T-helper 2 cell treated with Interferon-gamma antibody and Interleukin-4, amounts not matched to agents 100 ng/mL and 5 ng/mL, for 36 hours (primary cell): ENCODE measurements at regions not wholly inside any gene's neighbourhood (a gene's known extent, or its start where the extent isn't known, plus 50 kb on each side); places are given as distances from the start of the nearest gene placed in this dataset.
"Not testable (repeated sequence)": the region's sequence is repeated elsewhere in the genome, so short reads cannot be mapped to it uniquely, and the experiment has no call there.

ENCODE experiments used
- intact Hi-C: fragments of 100-400 bp; cut with micrococcal nuclease; formaldehyde crosslinking; loops from one replicate; pipeline ENCODE4 v1.15.1; 2023

DNA sequence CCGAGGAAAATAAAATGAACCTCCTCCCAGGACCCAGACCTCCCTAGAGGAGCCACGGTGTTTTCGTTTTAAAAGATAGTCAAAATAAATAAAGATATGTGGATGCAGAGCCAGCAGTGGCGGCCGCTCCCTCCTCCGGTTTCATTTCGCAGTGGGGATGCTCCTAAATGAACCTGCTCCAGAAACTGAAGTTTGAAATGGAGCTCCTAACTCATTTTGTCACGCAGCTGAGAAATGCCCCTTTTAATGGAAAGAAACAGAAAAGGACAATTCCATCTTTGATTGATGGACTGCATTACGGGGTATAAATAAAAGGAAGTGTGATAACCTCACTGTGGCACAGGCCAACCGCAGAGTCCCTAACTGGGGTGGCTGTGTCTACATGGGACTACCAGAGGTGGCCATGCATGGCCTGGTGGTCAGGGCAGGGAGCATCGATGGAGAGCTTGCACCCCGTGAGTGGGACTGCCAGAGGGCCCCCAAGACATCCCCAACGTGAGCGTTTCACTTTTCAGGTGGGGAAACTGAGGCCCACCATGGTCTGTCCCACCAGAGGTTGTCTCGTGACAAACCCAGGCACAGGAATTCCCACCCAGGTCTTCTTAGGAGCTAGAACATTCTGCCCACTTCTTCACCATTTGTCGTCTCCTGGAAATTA is 426.6 kb downstream of the BRD1 start:
- intact Hi-C loops = no loop called here

DNA sequence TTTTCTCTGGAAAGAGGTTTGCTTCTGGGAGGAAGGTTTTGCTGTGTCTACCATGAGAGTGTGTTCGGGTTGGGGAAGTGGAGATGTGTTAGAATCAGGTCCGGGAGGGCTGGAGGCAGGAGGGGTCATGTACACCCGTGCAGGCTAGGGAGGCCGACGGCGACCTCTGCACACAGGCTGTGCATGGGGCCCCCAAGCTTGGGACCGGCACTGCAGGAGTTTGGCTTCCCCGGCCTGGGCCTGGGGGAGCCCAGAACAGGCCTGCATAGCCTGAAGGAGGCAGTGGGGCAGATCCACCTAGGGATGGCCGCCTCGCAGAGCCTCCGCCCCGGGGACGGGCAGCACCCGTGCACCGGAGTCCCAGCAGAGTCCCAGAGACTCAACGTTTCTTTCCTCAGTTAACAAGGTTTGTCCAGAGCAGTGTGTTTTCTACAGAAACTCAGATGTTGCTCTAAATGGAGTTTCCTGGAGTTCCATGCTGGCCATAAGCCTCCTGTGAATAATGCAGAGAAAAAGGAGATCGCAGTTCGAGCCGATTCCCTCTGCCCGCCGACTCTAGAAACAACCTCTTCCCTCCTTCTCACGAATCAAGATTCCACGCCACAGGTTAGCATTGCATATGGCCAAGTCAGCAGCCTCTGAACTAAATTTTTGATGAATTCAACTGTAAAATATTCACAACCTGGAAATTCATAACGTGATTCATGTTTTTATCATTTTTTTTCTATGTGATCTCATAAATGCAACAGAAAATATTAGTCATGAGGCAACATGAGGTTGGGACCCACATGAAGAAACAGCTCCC is 427.3 kb downstream of the BRD1 start:
- intact Hi-C loops = no loop called here

DNA sequence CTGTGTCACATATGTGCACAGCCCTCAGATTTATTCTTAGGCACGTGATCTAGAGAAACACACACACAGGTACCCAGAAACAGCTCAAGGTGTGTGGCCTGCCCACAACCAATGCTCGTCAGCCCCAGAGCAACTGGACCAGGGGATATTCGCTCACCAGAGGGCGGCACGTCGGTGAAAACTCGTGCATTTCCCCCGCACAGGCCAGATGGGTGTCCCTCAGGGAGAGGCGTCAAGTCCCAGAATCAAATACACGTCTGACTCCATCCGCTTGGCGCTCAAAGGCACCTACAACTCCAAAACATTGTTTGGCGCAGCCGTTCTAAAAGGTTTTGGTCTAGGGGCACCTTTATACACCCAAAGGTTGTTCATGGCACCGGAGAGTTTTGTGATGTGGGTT is 429.0 kb downstream of the BRD1 start:
- intact Hi-C loops = no loop called here

DNA sequence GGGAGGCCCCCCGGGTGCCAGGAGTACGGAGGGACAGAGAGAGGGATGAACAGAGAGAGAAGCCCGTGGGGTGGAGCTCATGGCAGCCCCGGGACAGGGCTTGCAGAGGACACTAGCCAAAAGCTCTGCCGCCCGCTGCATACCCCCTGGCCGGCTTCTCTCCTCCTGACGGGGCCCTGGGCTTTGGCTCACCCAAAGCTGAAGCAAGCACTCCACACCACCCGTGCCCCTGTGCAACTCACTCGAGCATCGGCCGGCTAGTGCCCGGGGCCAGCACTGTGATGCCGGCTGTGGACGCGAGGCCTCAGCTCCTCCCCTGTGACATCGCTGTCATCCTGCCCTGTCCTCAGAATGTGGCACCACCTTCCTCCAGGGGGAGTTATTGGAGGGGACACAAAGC is 429.6 kb downstream of the BRD1 start:
- intact Hi-C loops = no loop called here

DNA sequence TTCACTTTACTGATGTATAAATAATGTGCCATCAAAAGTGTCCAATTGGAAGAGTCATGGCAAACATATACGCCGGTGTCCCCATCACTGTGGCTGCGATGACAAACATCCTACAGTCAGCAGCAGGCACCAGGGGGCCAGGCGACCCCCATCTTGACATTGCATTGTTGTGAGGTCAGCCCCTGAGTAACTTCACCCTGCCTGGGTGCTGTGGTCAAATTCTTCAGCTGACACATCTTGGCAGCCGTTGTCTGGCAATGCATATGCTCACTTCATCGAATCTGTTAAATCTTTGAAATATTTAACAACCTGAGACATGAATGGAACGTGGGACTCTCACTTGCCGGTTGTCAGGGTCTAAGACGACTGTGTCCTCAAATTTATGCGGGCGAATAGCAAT is 430.9 kb downstream of the BRD1 start:
- intact Hi-C loops = no loop called here

DNA sequence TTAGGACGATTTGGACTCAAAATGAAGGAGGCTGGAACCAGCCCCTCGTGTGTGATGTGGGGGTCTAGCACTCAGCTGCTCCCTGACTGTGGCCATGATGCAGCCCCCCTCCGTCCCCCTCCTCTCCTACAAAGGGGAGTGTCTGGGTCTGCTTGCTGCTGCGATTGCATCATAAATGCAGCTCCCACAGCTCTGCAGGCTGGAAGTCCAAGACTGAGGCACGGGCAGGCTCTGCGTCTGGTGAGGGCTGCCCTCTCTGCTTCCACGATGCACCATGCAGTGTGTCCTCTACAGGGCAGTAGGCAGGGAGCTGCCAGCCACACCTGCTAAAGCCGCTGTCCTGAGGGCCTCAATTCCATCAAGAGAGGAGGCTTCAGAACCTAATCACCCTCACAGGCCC is 432.1 kb downstream of the BRD1 start:
- intact Hi-C loops = no loop called here

DNA sequence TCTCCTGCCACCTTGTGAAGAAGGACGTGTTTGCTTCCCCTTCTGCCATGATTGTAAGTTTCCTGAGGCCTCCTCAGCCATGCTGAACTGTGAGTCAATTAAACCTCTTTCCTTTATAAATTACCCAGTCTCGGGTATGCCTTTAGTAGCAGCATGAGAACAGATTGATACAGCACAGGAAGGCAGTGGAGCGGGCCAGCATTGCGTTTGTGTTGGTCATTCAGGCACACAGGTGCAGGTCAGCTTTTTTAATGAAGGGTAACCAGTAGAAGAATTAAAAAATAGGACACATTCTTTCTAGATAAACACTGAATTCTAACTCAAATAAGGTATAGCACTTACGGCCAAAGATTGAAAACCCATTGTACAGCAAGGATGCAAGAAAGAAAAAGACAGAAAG is 432.6 kb downstream of the BRD1 start:
- intact Hi-C loops = not testable (repeated sequence)

DNA sequence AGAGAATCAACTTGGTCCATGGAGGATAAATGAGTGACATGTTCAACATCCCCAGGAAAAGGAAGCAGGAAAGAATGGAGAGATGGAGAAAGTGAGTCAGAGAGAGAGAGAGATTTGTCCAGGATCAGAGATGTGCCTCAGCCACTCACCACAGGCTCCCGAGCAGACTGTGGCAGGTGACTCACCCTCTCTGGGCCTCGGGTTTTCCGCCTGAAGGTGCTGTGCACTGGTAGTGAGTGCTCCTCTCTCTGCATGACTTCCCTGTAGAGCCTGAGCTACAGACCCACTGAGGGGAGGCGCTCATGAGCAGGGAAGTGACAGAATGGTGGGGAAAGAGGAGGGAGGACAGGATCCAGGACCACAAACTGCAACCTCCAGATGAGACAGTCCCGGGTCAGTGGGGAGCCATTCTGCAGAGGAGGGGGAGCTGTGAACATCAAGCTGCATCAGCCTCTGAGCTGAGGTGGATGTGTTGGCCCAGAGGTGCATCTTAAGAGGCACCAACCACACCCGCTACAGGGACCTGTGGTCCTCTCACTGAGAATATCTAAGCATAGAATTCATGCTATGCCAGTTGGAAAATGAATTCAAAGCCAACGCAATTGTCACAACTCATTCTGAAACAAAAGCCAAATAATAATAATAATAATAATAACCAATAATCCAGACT is 433.4 kb downstream of the BRD1 start:
- intact Hi-C loops = no loop called here

DNA sequence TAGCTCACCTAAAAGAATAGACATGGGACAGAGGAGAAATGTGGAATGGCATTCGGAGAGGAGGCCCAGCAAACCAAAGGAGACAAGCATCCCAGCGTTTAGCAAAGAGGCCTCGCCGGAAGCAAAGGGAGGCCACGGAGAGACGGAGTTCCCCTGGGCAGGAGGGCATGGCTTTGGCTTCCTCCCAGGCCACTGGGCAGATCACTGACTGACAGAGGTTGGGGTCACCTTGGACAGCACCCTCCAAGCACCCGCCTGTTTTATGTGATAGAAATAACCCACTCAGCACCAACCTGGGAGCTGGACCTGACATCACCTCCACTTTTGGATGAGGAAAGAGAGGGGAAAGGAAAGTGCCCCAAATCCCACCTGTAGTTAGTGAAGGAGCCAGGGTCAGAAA is 434.1 kb downstream of the BRD1 start:
- intact Hi-C loops = no loop called here

DNA sequence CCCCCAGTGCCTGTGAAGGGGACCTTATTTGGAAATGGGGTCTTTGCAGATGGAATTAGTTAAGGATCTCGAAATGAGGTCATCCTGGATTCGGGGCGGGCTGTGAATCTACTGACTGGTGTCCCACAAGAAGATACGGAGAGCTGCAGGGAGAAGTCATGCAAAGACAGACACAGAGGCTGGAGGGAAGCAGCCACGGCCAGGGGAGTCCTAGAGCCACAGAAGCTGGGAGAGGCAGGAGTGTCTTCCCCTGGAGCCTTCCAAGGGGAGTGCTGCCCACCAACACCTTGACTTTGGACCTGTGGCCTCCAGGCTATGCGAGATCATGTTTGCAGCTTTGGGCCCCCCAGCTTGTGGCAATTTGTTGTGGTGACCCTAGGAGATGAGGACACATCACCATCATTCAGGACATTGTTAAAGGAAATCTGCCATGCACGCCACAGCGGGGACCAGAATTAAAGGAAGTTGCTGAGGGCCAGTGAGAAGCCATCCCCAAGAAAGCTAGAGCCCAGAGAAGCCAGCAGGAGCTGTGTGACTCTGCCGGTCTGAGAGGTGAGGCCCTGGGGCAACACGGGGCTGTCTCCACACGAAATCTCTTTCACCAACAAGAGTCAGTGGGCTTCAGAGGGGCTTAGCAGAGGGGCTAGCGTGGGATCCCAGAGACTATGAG is 434.7 kb downstream of the BRD1 start:
- intact Hi-C loops = no loop called here

DNA sequence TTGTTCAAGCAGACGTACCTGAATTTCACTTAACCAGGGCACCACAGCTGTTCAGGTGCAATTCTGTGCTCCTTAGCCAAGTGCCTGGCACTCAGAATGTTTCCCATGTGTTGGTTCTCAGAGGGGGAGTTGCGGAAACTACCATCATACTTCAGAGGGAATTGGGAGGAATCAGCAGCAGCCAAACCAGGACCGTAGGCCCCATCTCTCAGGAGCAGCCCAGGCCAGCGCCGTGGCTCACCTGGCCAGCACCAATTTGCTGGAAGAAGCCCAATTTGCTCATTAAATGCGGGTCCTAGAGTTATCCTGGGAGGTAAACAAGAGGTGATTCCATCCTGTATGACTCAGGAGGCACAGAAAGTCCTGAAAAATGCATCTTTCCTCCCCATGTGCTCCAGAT is 435.4 kb downstream of the BRD1 start:
- intact Hi-C loops = no loop called here

DNA sequence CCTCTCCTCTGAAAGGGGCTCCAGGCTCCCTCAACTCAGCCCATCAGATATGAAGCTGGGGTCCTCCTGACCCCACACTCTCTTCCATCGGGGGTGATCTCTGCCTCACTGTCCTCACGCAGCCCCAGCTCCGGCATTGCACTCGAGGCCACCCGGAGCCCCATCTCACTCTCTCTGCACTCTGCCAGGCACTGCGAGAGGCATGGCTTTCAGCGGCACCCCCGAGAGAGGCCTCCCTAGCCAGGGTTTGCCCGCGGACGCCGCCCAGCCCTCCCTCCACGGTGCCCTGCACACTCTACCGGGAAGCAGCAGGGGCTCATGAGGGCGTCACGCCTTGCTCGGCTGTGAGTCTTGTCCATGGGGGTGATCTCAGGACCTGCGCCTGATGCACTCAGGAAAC is 436.2 kb downstream of the BRD1 start:
- intact Hi-C loops = no loop called here

DNA sequence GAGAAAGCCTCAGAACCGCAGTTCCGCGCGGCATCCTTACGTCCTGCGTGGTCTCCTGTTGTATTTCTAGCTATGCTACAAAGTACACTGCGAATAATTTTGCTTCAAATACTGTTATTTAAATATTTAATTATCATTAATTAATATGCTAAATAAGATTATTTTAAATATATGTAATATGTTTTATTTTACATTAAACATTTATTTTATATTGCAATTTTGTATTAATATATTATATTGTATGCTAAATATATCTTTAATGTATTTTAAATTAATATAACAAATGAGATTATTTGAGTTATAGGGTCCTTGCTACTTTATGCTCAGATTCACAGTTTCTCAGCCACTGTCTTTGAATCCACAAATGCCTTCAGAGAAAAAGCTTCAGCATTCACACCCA is 436.7 kb downstream of the BRD1 start:
- intact Hi-C loops = no loop called here

DNA sequence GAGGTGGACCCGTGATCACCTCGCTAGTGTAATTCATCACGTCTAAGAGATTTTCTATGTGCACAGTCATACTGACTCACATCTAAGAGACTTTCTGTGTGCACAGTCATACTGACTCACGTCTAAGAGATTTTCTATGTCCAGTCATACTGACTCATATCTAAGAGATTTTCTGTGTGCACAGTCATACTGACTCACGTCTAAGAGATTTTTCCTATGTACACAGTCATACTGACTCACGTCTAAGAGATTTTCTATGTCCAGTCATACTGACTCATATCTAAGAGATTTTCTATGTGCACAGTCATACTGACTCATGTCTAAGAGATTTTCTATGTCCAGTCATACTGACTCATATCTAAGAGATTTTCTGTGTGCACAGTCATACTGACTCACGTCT is 443.8 kb downstream of the BRD1 start:
- intact Hi-C loops = not testable (repeated sequence)

DNA sequence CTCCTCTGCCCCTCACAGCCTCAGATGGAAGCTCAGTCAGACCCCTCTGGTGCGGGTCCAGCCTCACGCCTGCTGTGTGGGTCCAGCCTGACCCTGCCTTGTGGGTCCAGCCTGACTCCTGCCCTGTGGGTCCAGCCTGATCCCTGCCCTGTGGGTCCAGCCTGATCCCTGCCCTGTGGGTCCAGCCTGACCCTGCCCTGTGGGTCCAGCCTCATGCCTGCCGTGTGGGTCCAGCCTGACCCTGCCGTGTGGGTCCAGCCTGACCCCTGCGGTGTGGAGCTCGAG is 445.3 kb downstream of the BRD1 start:
- intact Hi-C loops = no loop called here

DNA sequence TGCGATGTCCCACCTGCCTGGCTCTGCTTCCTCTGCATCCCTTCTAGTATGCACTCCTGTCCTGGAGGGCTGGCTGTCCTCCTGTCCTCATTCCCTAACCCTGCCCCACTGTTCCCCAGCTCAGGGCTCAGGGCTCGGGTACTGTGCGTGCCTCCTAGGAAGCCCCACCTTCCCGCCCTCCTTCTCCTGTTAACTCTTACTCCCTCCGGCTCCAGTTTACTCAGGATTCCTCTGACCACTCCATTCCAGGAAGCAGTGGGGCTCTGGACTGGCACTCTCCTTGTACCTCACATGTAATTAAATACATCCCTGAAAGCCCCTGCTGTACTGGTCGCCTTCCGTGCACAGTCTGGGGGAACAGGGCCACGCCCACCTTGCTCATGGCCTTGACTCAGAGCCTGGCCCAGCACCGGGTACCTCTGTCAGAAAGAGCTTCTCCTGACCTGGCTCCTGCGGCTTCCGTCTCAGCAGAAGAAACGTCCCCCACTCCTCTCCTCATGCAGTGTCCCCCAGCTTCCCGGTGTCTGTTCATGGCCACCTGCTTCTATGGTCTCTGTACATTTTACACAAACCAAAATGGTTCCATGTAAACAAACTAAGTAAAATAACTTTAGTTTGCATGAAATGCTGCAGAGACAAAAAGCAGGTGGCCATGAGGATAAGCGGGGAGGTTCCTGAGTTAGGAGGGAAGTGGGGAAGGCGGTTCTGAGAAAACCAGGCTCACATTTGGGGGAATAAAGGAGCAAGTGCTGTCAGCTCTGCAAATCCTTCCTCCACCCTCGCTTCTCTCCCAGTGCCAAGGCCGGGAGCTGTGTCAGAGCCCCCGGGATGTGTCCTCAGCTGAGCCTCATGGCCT is 445.9 kb downstream of the BRD1 start:
- intact Hi-C loops = no loop called here

DNA sequence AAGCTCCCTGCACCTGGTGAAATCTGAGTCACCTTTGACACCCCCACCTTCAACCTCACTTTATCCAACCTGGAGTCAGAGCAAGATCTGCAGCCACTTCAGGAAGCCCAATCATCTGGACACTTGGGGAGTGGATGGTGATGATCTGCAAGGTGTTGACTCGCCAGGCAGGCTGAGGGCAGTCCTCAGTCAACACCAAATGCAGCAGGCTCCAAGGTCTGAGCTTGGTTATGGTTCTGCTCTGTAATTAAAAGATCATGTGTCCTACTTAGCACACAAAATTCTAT is 446.9 kb downstream of the BRD1 start:
- intact Hi-C loops = no loop called here

DNA sequence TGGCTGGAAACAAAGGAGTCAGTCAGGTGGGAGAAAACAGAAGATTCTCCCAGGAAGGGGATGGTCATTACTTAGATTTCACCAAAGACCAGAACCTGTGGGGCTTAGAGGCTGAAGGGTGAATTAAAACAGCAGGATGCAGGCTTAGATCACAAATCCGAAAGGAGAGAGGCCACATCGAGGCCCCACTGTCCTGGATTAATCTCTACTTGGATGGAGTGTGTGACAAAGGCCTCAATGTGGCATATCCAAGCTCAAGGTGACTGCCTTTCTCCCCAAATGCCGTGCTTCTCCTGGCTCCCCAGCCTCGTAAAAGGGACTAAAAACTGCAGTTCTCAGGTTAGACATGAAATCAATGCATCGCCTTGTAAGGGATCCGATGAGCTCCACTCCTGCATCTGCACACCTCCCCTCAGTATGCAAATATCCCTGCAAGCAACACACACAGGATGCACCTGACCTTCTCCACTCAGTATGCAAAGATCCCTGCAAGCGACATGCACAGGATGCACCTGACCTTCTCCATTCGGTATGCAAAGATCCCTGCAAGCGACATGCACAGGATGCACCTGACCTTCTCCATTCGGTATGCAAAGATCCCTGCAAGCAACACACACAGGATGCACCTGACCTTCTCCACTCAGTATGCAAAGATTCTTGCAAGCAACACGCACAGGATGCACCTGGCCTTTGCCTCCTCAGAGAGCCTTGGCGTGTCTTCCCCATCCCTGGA is 447.4 kb downstream of the BRD1 start:
- intact Hi-C loops = no loop called here

DNA sequence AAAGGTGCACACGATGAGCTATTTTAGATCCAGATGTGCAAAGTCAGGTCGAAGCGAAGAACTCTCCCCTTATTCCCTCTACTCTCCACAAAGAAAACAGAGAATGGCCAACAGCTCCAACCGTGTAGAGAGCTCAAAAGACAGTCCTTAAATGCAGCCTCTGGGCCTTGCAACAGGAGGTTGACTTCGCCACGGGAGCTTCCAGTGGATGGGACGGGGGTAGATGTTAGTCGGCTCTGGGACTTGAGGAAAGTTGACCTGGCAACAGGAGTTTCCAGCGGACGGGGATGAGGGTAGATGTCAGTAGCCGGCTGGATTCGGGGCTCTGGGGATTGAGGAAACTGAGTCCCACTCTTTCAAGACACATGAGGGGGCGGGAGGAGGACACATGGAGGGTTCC is 450.4 kb downstream of the BRD1 start:
- intact Hi-C loops = no loop called here

DNA sequence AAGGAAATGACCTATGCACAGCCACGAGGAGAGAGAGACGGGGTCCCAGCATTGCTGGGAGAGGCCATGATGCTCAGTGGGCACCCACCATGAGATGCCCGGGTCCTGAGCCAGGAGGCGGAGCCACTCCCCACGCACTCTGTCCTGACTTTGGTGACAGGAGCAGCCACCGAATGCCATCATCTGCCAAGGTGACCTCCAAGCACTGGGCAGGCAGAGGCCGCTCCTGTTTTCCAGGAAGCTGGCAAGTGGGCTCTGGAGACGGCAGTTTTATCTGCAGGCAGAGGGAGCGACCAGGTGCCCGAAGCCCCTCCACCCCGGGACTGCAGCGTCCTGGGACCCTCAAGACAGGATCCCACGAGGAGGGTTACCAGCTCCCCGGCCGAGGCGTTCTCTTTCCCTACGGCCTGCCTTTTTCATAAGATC is 453.9 kb downstream of the BRD1 start:
- intact Hi-C loops = no loop called here

DNA sequence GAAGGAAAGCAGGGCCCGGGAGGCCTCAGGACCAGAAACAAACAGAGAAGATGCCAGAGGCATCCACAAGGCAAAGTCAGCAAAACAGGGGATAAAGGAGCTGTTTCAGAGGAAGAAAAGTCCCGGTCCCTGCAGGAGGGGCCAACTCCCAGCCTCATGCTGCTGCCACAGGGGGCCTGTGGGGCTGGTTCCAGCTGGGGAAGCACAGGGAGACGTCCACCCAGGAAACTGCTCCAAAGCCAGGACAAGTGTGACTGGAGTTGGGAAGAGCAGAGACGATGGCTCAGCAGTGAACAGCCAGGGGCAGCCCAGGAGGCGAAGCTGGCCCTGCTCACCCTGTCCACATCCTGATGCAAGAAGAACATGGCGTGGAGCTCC is 454.4 kb downstream of the BRD1 start:
- intact Hi-C loops = no loop called here
